Right renal pelvis (tissue), 4 donors: ENCODE measurements at regions not wholly inside any gene's neighbourhood (a gene's known extent, or its start where the extent isn't known, plus 50 kb on each side); places are given as distances from the start of the nearest gene placed in this dataset.
"Not testable (repeated sequence)": the region's sequence is repeated elsewhere in the genome, so short reads cannot be mapped to it uniquely, and the experiment has no call there.

Experiments
- DNase-seq, 4 donors: peaks; one replicate each; pipeline ENCODE4 v3.0.0-alpha.2; 2013; ENCODE audit warnings: low read depth in 4 of 4, low spot score in 3 of 4, missing footprints in 1 of 4

DNA sequence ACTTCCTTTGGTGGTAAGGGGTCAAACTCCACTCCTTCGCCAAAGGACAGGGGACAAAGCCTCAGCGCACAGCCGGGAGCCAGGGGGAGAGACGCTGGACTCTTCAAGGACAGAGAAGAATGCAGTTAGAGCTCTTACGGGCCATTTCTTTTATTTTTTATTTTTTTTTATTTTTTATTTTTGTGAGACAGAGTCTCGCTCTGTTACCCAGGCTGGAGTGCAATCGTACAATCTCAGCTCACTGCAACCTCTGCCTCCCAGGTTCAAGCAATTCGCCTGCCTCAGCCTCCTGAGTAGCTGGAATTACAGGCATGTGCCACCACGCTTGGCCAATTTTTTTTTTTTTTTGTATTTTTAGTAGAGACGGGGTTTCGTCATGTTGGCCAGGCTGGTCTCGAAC is 93.2 kb upstream of the RPH3AL start, which contains the start of gene RFLNB:
Gene RFLNB, minus strand, starts transcription at position 101 of the 400 bp plus-strand sequence.
- not testable (repeated sequence) for DNase-seq

GRCh38 chr17:444879-445454 is 92.4 kb upstream of the RPH3AL start:
- no peak for DNase-seq

- no peak for DNase-seq
Observed at GRCh38 chr17:443109-443508, 90.5 kb upstream of the RPH3AL start.

DNA sequence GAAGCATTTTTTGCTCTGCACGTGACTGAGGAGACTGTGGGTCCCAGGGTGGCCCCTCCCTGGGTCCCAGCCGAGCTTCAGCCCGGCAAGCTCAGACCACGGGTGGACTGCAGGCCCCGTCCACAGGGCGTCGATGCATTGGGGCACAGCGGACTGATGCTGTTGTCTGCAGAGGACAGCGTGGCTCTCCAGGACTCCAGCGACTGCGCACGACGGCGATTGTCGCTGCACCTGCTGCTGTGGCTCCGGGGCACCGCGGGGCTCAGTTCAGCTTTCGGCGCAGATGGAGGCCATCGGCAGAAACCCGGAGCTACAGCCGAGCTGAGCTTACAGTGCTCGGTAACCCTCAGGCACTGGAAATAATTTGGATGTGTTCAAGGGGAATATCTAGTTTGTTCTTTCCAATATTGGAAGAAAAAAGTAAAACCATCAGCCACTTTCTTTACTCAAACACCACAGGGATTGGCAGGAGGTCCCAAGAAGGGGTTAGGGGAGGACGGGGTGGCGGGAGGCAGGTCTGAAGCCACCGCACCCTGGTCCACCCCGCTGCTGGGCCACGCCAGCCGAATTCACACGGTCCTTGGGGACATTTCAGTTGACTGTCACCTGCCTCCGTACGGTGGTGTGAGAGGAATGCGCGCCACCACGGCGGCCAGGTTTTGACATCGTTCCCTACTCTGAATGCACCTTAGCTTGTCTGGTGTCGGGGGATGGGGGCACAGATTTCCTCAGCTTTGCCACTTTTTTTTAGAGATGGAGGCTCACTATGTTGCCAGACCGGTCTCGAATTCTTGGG is 88.7 kb upstream of the RPH3AL start:
- DNase-seq = no peak

- DNase-seq = no peak
Observed at GRCh38 chr17:438191-438590, 85.6 kb upstream of the RPH3AL start.

GRCh38 chr17:437545-437944 is 84.9 kb upstream of the RPH3AL start:
- DNase-seq = no peak

- DNase-seq = no peak
Observed at GRCh38 chr17:436571-436970, 84.0 kb upstream of the RPH3AL start.

GRCh38 chr17:432471-432870 is 79.9 kb upstream of the RPH3AL start:
- DNase-seq = not testable (repeated sequence)

DNA sequence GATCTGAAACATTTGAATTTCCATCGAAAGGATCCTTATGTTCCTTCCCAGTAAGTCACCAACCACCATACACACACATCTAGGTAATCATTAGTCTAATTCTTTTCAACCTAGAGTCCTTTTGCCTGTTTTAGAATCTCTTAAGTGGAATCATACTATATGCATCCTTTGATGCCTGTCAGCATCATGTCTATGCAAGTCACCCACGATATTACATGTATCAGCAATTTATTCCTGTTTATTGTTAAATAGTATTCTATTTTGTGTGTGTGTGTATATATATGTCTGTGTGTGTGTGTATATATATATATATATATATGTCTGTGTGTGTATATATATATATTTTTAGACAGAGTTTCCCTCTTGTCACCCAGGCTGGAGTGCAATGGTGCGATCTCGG is 78.9 kb upstream of the RPH3AL start:
- no peak for DNase-seq

DNA sequence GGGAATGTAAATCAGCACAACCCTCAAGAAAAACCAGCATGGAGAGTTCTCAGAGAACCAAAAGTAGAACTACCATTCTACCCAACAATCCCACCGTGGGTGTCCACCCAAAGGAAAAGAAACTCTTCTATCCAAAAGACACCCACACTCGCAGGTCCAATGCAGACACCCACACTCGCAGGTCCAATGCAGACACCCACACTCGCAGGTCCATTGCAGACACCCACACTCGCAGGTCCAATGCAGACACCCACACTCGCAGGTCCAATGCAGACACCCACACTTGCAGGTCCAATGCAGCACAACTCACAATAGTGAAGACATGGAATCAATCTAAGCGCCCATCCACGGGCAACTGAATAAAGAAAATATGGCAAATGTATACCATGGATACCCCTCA is 77.0 kb upstream of the RPH3AL start:
- DNase-seq = no peak

DNA sequence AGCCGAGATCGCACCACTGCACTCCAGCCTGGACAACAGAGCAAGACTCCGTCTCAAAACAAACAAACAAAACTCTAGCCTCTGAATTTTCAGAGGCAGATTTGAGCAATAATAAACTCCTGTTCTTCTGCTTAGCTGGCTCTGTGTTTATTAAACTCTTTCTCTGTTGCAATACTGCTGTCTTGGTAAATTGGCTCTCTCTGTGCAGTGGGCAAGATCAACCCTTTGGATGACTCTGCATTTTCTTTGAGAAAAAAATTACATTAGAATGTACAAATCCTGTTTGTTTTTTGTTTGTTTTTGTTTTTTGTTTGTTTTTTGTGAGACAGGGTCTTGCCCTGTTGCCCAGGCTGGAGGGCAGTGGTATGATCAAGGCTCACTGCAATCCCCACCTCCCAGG is 75.8 kb upstream of the RPH3AL start:
- DNase-seq = no peak

GRCh38 chr17:427891-428290 is 75.3 kb upstream of the RPH3AL start:
- DNase-seq = no peak

- DNase-seq = no peak
Observed at GRCh38 chr17:427327-427726, 74.7 kb upstream of the RPH3AL start.

- no peak for DNase-seq
Observed at GRCh38 chr17:422196-422930, 69.8 kb upstream of the RPH3AL start.

- DNase-seq = no peak
Observed at GRCh38 chr17:420479-421175, 68.0 kb upstream of the RPH3AL start.

- no peak for DNase-seq
Observed at GRCh38 chr17:419073-419735, 66.6 kb upstream of the RPH3AL start.

DNA sequence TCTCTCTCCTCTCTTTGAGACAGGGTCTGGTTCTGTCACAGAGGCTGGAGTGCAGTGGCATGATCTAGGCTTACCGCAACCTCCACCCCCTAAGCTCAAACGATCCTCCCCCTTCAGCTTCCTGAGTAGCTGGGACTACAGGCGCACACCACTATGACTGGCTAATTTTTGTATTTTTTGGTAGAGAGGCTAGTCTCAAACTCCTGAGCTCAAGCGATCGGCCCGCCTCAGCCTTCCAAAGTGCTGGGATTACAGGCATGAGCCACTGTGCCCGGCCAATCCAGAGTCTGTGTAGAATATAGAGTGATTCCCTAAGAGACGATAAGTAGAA is 65.8 kb upstream of the RPH3AL start:
- no peak for DNase-seq

GRCh38 chr17:417691-418420 is 65.2 kb upstream of the RPH3AL start:
- DNase-seq = no peak

DNA sequence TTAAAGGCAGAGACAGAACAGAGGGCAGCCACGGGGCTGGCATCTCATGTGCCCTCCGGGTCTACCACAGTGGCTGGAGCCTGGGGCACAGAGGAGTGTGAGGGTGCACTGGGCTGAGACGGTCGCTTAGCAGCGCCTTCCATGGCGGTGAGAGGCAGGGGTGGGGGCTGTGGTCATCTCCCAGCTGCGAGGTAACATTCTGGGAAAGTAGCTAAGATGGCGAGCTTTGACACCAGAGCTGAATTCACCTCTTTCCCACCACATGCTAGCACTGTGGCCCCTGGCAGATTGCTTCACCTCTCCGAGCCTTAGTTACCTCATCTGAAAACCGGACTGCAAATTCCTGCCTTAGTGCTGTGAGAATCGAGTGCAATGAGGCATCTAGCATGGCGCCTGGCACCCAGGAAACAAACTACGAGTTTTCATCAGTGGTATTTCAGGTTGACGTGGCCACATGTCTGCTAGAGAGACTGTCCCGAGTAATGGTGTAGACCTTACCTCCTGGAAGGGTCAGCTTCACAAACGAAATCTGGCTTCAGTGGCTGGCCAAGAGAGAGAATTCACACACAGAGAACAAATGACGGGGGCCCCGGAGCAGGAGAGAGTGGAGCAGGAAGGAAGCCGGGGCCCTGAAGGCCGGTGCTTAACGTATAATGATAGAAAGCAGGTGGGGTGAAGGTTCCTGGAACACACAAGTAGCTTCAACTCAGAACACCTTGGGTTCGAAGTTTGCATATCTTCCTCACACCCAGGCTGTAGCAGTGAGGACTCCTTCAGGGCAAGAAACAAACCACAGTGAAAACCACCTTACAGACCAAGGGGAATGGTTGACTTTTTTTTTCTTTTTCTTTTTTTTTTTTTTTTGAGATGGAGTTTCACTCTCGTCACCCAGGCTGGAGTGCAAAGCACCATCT is 63.9 kb upstream of the RPH3AL start:
- DNase-seq = no peak
